ENCODE measurements at regions not wholly inside any gene's neighbourhood (a gene's known extent, or its start where the extent isn't known, plus 50 kb on each side); places are given as distances from the start of the nearest gene placed in this dataset.

- Histone ChIP-seq H3K79me2 (ENCODE audit: insufficient read depth, low read length) (no peaks in the 10 kb centered on the region), H3K4me2 (replicated peaks; ENCODE audit: extremely low read depth, low read length, poor library complexity, severe bottlenecking) (no peak overlapping the region), H3K9ac (ENCODE audit: insufficient read depth, low read length, poor library complexity, severe bottlenecking) (no peak overlapping the region), H3K27me3 (ENCODE audit: control insufficient read depth in 2 of 2, insufficient read depth in 2 of 2, low read length in 2 of 2) (no peaks in the 10 kb centered on the region), H3K9me3 (replicated peaks in 1 of 2; ENCODE audit: control insufficient read depth in 1 of 2, insufficient read depth in 1 of 2, low read length in 2 of 2) (no peaks in the 10 kb centered on the region), H4K20me1 (ENCODE audit: insufficient read depth, low read length) (no peaks in the 10 kb centered on the region), H3K4me1 (ENCODE audit: control insufficient read depth in 1 of 2, insufficient read depth in 2 of 2, low read length in 2 of 2) (no peaks in the 10 kb centered on the region), H2AFZ (ENCODE audit: insufficient read depth, low read depth, low read length, poor library complexity, severe bottlenecking) (no peak overlapping the region), H3K27ac (ENCODE audit: low read depth in 1 of 2, low read length in 2 of 2) (no peak overlapping the region), H3K36me3 (replicated peaks in 1 of 2; ENCODE audit: control insufficient read depth in 1 of 2, insufficient read depth in 2 of 2, low read length in 2 of 2) (no peaks in the 10 kb centered on the region), H3K4me3 (replicated peaks in 1 of 3; ENCODE audit: low read depth in 2 of 3, low read length in 3 of 3) (no peak overlapping the region)
- Mint-ChIP-seq H3K4me1 (no peaks in the 10 kb centered on the region), H3K27ac (no peak overlapping the region), H3K36me3 (no peaks in the 10 kb centered on the region), H3K4me3 (no peak overlapping the region), H3K27me3 (ENCODE audit: low read depth in 3 of 3) (peaks cover 1 to 5% (median 2%) of the 10 kb centered on the region in 3 donors), H3K9me3 (peaks cover 0 to 4% (median 0%) of the 10 kb centered on the region in 7 donors)
- TF ChIP-seq CTCF (IDR thresholded peaks at IDR 0.05): no peak
- WGBS (ENCODE audit: insufficient coverage): no CpG with 5 or more reads among the region's 1 CpG
- intact Hi-C loops (cut with micrococcal nuclease): no loop called here
- DNase-seq: no peak
Observed at GRCh38 chr2:45105050-45105582, 95.9 kb upstream of the SIX2 start.

DNA sequence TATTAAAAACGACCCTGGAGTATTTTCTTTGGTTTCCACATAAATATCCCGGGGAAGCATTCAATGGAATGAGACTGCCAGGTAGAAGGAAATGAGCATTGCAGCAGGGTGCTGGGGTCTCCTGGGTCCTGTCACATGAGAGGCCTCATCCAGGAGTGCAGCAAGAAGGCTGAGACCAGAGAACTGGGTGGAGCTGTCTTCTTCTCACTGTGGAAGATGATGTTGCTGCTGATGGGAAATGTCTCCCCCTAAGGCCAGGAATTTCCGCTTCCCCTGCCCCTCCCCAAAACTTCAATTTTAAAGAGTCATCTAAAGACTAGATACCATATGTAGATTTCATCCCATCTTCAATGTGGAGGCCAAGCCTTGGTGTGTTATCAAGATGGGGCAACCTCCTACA is 95.2 kb upstream of the SIX2 start:
- Histone ChIP-seq H3K9ac (ENCODE audit: insufficient read depth, low read length, poor library complexity, severe bottlenecking) (no peak overlapping the region), H3K4me2 (replicated peaks; ENCODE audit: extremely low read depth, low read length, poor library complexity, severe bottlenecking) (no peak overlapping the region), H3K27ac (ENCODE audit: low read depth in 1 of 2, low read length in 2 of 2) (no peak overlapping the region), H3K4me1 (ENCODE audit: control insufficient read depth in 1 of 2, insufficient read depth in 2 of 2, low read length in 2 of 2) (no peaks in the 10 kb centered on the region), H3K9me3 (replicated peaks in 1 of 2; ENCODE audit: control insufficient read depth in 1 of 2, insufficient read depth in 1 of 2, low read length in 2 of 2) (no peaks in the 10 kb centered on the region), H3K36me3 (replicated peaks in 1 of 2; ENCODE audit: control insufficient read depth in 1 of 2, insufficient read depth in 2 of 2, low read length in 2 of 2) (no peaks in the 10 kb centered on the region), H2AFZ (ENCODE audit: insufficient read depth, low read depth, low read length, poor library complexity, severe bottlenecking) (no peak overlapping the region), H3K4me3 (replicated peaks in 1 of 3; ENCODE audit: low read depth in 2 of 3, low read length in 3 of 3) (no peak overlapping the region), H3K27me3 (ENCODE audit: control insufficient read depth in 2 of 2, insufficient read depth in 2 of 2, low read length in 2 of 2) (no peaks in the 10 kb centered on the region), H3K79me2 (ENCODE audit: insufficient read depth, low read length) (no peaks in the 10 kb centered on the region), H4K20me1 (ENCODE audit: insufficient read depth, low read length) (no peaks in the 10 kb centered on the region)
- WGBS (ENCODE audit: insufficient coverage): 100% methylated on average over 2 of the region's 3 CpGs
- no peak for TF ChIP-seq CTCF (IDR thresholded peaks at IDR 0.05)
- H3K27me3 Mint-ChIP-seq (ENCODE audit: low read depth in 3 of 3): peaks cover 1 to 4% (median 2%) of the 10 kb centered on the region in 3 donors
- H3K27ac Mint-ChIP-seq: no peak overlapping the region
- H3K36me3 Mint-ChIP-seq: no peaks in the 10 kb centered on the region
- H3K9me3 Mint-ChIP-seq: no peaks in the 10 kb centered on the region
- no peaks in the 10 kb centered on the region for H3K4me1 Mint-ChIP-seq
- H3K4me3 Mint-ChIP-seq: no peak overlapping the region
- no peak for DNase-seq
- intact Hi-C loops (cut with micrococcal nuclease): no loop called here

Data from CD14-positive monocyte (primary cell).